Ovary (tissue), 7 donors: ENCODE measurements at regions not wholly inside any gene's neighbourhood (a gene's known extent, or its start where the extent isn't known, plus 50 kb on each side); places are given as distances from the start of the nearest gene placed in this dataset.

ENCODE experiments used
- DNase-seq, 5 donors: peaks; one replicate each; pipeline ENCODE4 v3.0.0-alpha.2; 2019 to 2020
- H3K27ac ChIP-seq, 2 donors: fragments of 200-600 bp; one replicate each; pipeline versions ENCODE4 v1.5.1 to v1.8.0; 2019 to 2022
- H3K27me3 ChIP-seq: fragments of 200-600 bp; one replicate; pipeline ENCODE4 v1.8.0; 2022
- H3K36me3 ChIP-seq: fragments of 200-600 bp; sonication (generic); one replicate; pipeline ENCODE4 v1.5.1; 2019
- H3K4me1 ChIP-seq: one replicate; pipeline ENCODE4 v1.8.1; 2013; ENCODE audit warnings: mild to moderate bottlenecking, moderate library complexity; ENCODE audit not compliant: insufficient read depth
- H3K4me3 ChIP-seq: fragments of 200-600 bp; sonication (generic); one replicate; pipeline ENCODE4 v1.5.1; 2017
- H3K9me3 ChIP-seq, 2 donors: fragments of 200-600 bp in 1 of 2; sonication (generic) in 1 of 2; one replicate each; pipeline versions ENCODE4 v1.5.1 to v1.8.1; 2013 to 2019; ENCODE audit warnings: mild to moderate bottlenecking in 1 of 2, moderate library complexity in 1 of 2
- CTCF ChIP-seq, 3 donors: fragments of 450-650 bp in 2 of 3; fragments of 200-600 bp in 1 of 3; IDR thresholded peaks; one replicate each; pipeline versions ENCODE4 v1.5.1 to v1.8.0; 2016 to 2022; ENCODE audit warnings: antibody characterized with exemption in 3 of 3, mild to moderate bottlenecking in 1 of 3
- EP300 ChIP-seq: sonication (generic); formaldehyde crosslinking; IDR thresholded peaks from one replicate; pipeline ENCODE4 v1.6.1; 2017; ENCODE audit warnings: antibody characterized with exemption
- POLR2A ChIP-seq: fragments of 450-650 bp; IDR thresholded peaks from one replicate; pipeline ENCODE4 v1.6.1; 2017; ENCODE audit warnings: antibody characterized with exemption, mild to moderate bottlenecking, moderate library complexity
- WGBS, 3 donors: extraction: QIAGEN DNeasy Blood & Tissue Kit in 1 of 3; methylation state at CpG; one replicate each; pipeline versions ENCODE4 v1.1.5 to v1.1.7; 2013 to 2017; 5-methylcytosine and 5-hydroxymethylcytosine counted together
- intact Hi-C, 4 donors: fragments of 100-400 bp; cut with DNase I; formaldehyde crosslinking; loops; one replicate each; pipeline versions ENCODE4 v1.11.0 to v1.15.1; 2022 to 2023
- donor health status: DM: no; HTN: no; CAD: no; lungs with moderate emphysema.
- donor health status: DM: no; HTN: no; CAD: no.
- donor health status: Bipolar disorder and iron deficiency.
- donor health status: DM: no; HTN: no; CAD: no.
- donor health status: DM: yes; HTN: yes; CAD: no.

- Histone ChIP-seq H3K27ac (no peak overlapping the region), H3K9me3 (no peaks in the 10 kb centered on the region), H3K27me3 (no peaks in the 10 kb centered on the region), H3K36me3 (no peaks in the 10 kb centered on the region), H3K4me3 (no peak overlapping the region), H3K4me1 (no peaks in the 10 kb centered on the region)
- DNase-seq, result no peak
- no peak for TF ChIP-seq CTCF (IDR thresholded peaks at IDR 0.05)
- no peak for TF ChIP-seq POLR2A
- no peak for TF ChIP-seq EP300
- intact Hi-C loops, result no loop called here
- 64 to 70% (median 66%) methylated on average over 7 of the region's 7 CpGs for WGBS, 3 donors
These were observed 548.5 kb downstream of the SLITRK1 start for GRCh38 chr13:83333614-83334388.

GRCh38 chr13:83332751-83333150 lies 549.5 kb downstream of the SLITRK1 start:
- no peak overlapping the region for H3K27ac ChIP-seq
- H3K4me3 ChIP-seq, result no peak overlapping the region
- no peaks in the 10 kb centered on the region for H3K36me3 ChIP-seq
- WGBS, 3 donors, result 92 to 96% (median 94%) methylated on average over 3 of the region's 3 CpGs
- H3K9me3 ChIP-seq, result no peaks in the 10 kb centered on the region
- no peak for TF ChIP-seq POLR2A
- TF ChIP-seq CTCF (IDR thresholded peaks at IDR 0.05), result no peak
- TF ChIP-seq EP300, result no peak
- no peaks in the 10 kb centered on the region for H3K27me3 ChIP-seq
- no peaks in the 10 kb centered on the region for H3K4me1 ChIP-seq
- intact Hi-C loops, result no loop called here
- no peak for DNase-seq

DNA sequence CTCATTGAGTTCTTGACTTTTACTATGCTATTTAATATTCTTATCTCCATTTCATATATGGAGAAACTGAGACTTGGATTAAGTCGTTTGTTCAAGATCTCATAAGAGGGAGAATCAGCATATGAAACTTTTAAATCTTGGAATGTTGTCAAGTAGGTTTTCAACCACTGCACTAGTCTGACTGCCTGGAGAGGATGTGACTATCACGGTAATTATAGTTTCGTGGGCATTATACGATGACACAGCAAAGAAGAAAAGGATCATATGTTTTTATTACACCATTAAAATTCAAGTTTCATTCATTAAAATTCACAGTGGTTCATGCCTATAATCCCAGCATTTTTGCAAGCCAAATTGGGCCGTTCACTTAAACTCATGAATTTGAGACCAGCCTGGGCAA lies 555.2 kb downstream of the SLITRK1 start:
- DNase-seq, result no peak
- 81 to 84% (median 83%) methylated on average over 5 of the region's 5 CpGs for WGBS, 3 donors
- TF ChIP-seq CTCF (IDR thresholded peaks at IDR 0.05) (no peak), EP300 (no peak), POLR2A (no peak)
- no peaks in the 10 kb centered on the region for H3K4me1 ChIP-seq
- no peaks in the 10 kb centered on the region for H3K27me3 ChIP-seq
- H3K27ac ChIP-seq, result no peak overlapping the region
- no peaks in the 10 kb centered on the region for H3K36me3 ChIP-seq
- intact Hi-C loops, result no loop called here
- no peak overlapping the region for H3K4me3 ChIP-seq
- H3K9me3 ChIP-seq, result no peaks in the 10 kb centered on the region

DNA sequence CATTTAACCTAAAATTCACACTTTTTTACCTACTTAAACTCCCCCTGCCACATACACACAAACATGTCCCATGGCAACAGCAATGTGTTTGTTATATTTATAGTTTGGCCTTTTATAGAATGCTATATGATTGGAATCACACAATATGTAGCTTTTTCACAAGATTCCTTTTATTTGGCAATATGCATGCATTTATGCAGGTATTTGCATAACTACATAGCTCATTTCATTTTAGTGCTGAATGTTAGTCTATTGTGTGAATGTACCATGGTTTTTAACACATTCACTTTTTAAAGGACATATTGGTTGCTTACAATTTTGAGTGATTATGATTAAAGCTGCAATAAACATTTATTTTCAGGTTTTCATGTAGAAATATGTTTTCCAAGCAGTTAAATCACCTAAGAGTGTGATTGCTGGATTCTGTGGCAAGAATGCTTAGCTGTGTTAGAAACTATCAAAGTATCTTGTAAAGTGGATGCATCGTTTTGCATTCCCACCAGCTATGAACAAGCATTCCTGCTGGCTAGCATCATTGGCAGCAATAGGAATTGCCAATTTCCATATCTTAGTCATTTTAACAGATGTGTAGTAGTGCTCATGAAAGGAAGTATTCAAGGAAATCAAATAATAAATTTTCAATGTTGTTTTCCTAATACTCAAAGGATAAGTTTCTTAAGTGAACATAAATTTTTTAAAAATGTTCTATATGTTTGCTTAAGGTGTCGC lies 557.0 kb downstream of the SLITRK1 start:
- Histone ChIP-seq H3K9me3 (no peaks in the 10 kb centered on the region), H3K4me1 (no peaks in the 10 kb centered on the region), H3K36me3 (no peaks in the 10 kb centered on the region), H3K4me3 (no peak overlapping the region), H3K27ac (no peak overlapping the region), H3K27me3 (no peaks in the 10 kb centered on the region)
- no peak for DNase-seq
- WGBS, 3 donors, result 58 to 66% (median 59%) methylated on average over 2 of the region's 2 CpGs
- TF ChIP-seq EP300 (no peak), POLR2A (no peak), CTCF (IDR thresholded peaks at IDR 0.05) (no peak)
- intact Hi-C loops, result no loop called here
